CD1c-positive myeloid dendritic cell (primary cell): ENCODE measurements at regions not wholly inside any gene's neighbourhood (a gene's known extent, or its start where the extent isn't known, plus 50 kb on each side); places are given as distances from the start of the nearest gene placed in this dataset.
"Not testable (repeated sequence)": the region's sequence is repeated elsewhere in the genome, so short reads cannot be mapped to it uniquely, and the experiment has no call there.

Source experiments
- DNase-seq: peaks from one replicate; pipeline ENCODE4 v3.0.0-alpha.2; 2016; ENCODE audit errors: extremely low spot score

- not testable (repeated sequence) for DNase-seq
Observed at GRCh38 chr6:120358535-120358934, 975.7 kb downstream of the TBC1D32 start.

GRCh38 chr6:120357447-120357846 lies 976.8 kb downstream of the TBC1D32 start:
- no peak for DNase-seq

GRCh38 chr6:120355822-120356221 lies 978.5 kb downstream of the TBC1D32 start:
- no peak for DNase-seq

- DNase-seq = no peak
Observed at GRCh38 chr6:120354452-120355098, 979.7 kb downstream of the TBC1D32 start.

- DNase-seq = no peak
Observed at GRCh38 chr6:120352491-120352890, 981.8 kb downstream of the TBC1D32 start.

- no peak for DNase-seq
Observed at GRCh38 chr6:120348926-120349325, 985.4 kb downstream of the TBC1D32 start.

GRCh38 chr6:120328521-120328920 lies 979.0 kb upstream of the MAN1A1 start:
- DNase-seq = no peak

- no peak for DNase-seq
Observed at GRCh38 chr6:120320481-120321162, 971.1 kb upstream of the MAN1A1 start.

GRCh38 chr6:120304223-120304622 lies 954.7 kb upstream of the MAN1A1 start:
- no peak for DNase-seq

- no peak for DNase-seq
Observed at GRCh38 chr6:120303527-120303926, 954.0 kb upstream of the MAN1A1 start.

GRCh38 chr6:120302041-120302440 lies 952.5 kb upstream of the MAN1A1 start:
- DNase-seq = no peak

- no peak for DNase-seq
Observed at GRCh38 chr6:120290964-120291363, 941.4 kb upstream of the MAN1A1 start.

GRCh38 chr6:120282005-120282404 lies 932.4 kb upstream of the MAN1A1 start:
- DNase-seq = no peak

GRCh38 chr6:120279466-120280167 lies 930.1 kb upstream of the MAN1A1 start:
- no peak for DNase-seq

GRCh38 chr6:120278689-120279396 lies 929.3 kb upstream of the MAN1A1 start:
- no peak for DNase-seq

- no peak for DNase-seq
Observed at GRCh38 chr6:120274547-120274946, 925.0 kb upstream of the MAN1A1 start.

- no peak for DNase-seq
Observed at GRCh38 chr6:120273411-120273810, 923.9 kb upstream of the MAN1A1 start.

GRCh38 chr6:120272038-120272437 lies 922.5 kb upstream of the MAN1A1 start:
- no peak for DNase-seq

GRCh38 chr6:120268256-120268655 lies 918.7 kb upstream of the MAN1A1 start:
- not testable (repeated sequence) for DNase-seq

- DNase-seq = no peak
Observed at GRCh38 chr6:120262354-120262753, 912.8 kb upstream of the MAN1A1 start.

GRCh38 chr6:120260636-120261035 lies 911.1 kb upstream of the MAN1A1 start:
- DNase-seq = no peak

GRCh38 chr6:120254651-120255050 lies 905.1 kb upstream of the MAN1A1 start:
- no peak for DNase-seq
